Right kidney (tissue), 1 donor: ENCODE measurements at regions not wholly inside any gene's neighbourhood (a gene's known extent, or its start where the extent isn't known, plus 50 kb on each side); places are given as distances from the start of the nearest gene placed in this dataset.
"Not testable (repeated sequence)": the region's sequence is repeated elsewhere in the genome, so short reads cannot be mapped to it uniquely, and the experiment has no call there.

Experiments
- DNase-seq: peaks from one replicate; pipeline ENCODE4 v3.0.0-alpha.2; 2016

GRCh38 chr13:81615031-81615430, 1274.1 kb upstream of the SPRY2 start:
- no peak for DNase-seq

- DNase-seq, result no peak
Observed at GRCh38 chr13:81610644-81611043, 1269.7 kb upstream of the SPRY2 start.

- no peak for DNase-seq
Observed at GRCh38 chr13:81609335-81609734, 1268.4 kb upstream of the SPRY2 start.

- no peak for DNase-seq
Observed at GRCh38 chr13:81606074-81606473, 1265.1 kb upstream of the SPRY2 start.

- no peak for DNase-seq
Observed at GRCh38 chr13:81602241-81602640, 1261.3 kb upstream of the SPRY2 start.

GRCh38 chr13:81597101-81597500, 1256.2 kb upstream of the SPRY2 start:
- no peak for DNase-seq

- DNase-seq, result no peak
Observed at GRCh38 chr13:81596224-81596753, 1255.4 kb upstream of the SPRY2 start.

- DNase-seq, result no peak
Observed at GRCh38 chr13:81591528-81592220, 1250.7 kb upstream of the SPRY2 start.

GRCh38 chr13:81582381-81582780, 1241.5 kb upstream of the SPRY2 start:
- DNase-seq, result no peak

GRCh38 chr13:81577601-81578195, 1236.8 kb upstream of the SPRY2 start:
- DNase-seq, result no peak

GRCh38 chr13:81568824-81569223, 1227.9 kb upstream of the SPRY2 start:
- DNase-seq, result no peak

- DNase-seq, result no peak
Observed at GRCh38 chr13:81565849-81566248, 1224.9 kb upstream of the SPRY2 start.

GRCh38 chr13:81563091-81563490, 1222.2 kb upstream of the SPRY2 start:
- no peak for DNase-seq

GRCh38 chr13:81562598-81562997, 1221.7 kb upstream of the SPRY2 start:
- no peak for DNase-seq

GRCh38 chr13:81551036-81551435, 1210.1 kb upstream of the SPRY2 start:
- no peak for DNase-seq

- DNase-seq, result not testable (repeated sequence)
Observed at GRCh38 chr13:81546294-81546693, 1205.4 kb upstream of the SPRY2 start.

- no peak for DNase-seq
Observed at GRCh38 chr13:81540777-81541176, 1199.9 kb upstream of the SPRY2 start.

GRCh38 chr13:81539643-81540150, 1198.8 kb upstream of the SPRY2 start:
- no peak for DNase-seq

GRCh38 chr13:81498969-81499368, 1158.0 kb upstream of the SPRY2 start:
- DNase-seq, result no peak

GRCh38 chr13:81493144-81493543, 1152.2 kb upstream of the SPRY2 start:
- DNase-seq, result no peak

GRCh38 chr13:81492449-81492848, 1151.5 kb upstream of the SPRY2 start:
- no peak for DNase-seq

GRCh38 chr13:81488021-81488420, 1147.1 kb upstream of the SPRY2 start:
- DNase-seq, result no peak

- DNase-seq, result no peak
Observed at GRCh38 chr13:81487151-81487550, 1146.2 kb upstream of the SPRY2 start.

- DNase-seq, result no peak
Observed at GRCh38 chr13:81480634-81481033, 1139.7 kb upstream of the SPRY2 start.
